Endothelial cell of umbilical vein (primary cell): ENCODE measurements at regions not wholly inside any gene's neighbourhood (a gene's known extent, or its start where the extent isn't known, plus 50 kb on each side); places are given as distances from the start of the nearest gene placed in this dataset.
"Not testable (repeated sequence)": the region's sequence is repeated elsewhere in the genome, so short reads cannot be mapped to it uniquely, and the experiment has no call there.

ENCODE experiments used
- BruUV-seq: library from RNA; stranded (reverse); fragments of 400-500 nt; replicated peaks from 2 replicates; lab custom pipeline; 2021; lab: Mats Ljungman, UMichigan
- CTCF ChIA-PET: fragments of 300-600, 350-600 bp; sonication (Branson Sonifier 250); formaldehyde crosslinking; loops from one replicate; lab custom pipeline; 2021; ENCODE audit warnings: antibody characterized with exemption, inconsistent platforms; lab: Charles Lee
- POLR2A ChIA-PET: fragments of 300-600, 350-600 bp; sonication (Branson Sonifier 250); formaldehyde crosslinking; loops from one replicate; lab custom pipeline; 2021; ENCODE audit warnings: antibody characterized with exemption, inconsistent platforms; lab: Charles Lee
- DNase-seq: peaks from one replicate; pipeline ENCODE4 v3.0.0-alpha.2; 2011; ENCODE audit warnings: low read depth, low spot score
- FAIRE-seq: peaks from 2 replicates; lab custom pipeline; 2011; peaks lifted over from hg19 to GRCh38; lab: Jason Lieb, UNC
- H2AFZ ChIP-seq: 2 replicates; pipeline ENCODE4 v1.6.0; 2012; ENCODE audit warnings: low read depth, low read length, control low read depth, inconsistent platforms
- H3K27ac ChIP-seq: 2 replicates; pipeline ENCODE4 v1.5.1; 2011; ENCODE audit warnings: low read depth, mild to moderate bottlenecking, control low read depth, low read length, moderate library complexity; ENCODE audit not compliant: insufficient read depth
- H3K27me3 ChIP-seq, 2 experiments: 2 replicates each; pipeline versions ENCODE4 v1.6.0 to v1.6.1; 2011; ENCODE audit warnings: low read length in 2 of 2, mixed read lengths in 1 of 2; ENCODE audit not compliant: control insufficient read depth in 2 of 2, insufficient read depth in 2 of 2
- H3K36me3 ChIP-seq, 2 experiments: 2 replicates in 1 of 2; 3 replicates in 1 of 2; pipeline ENCODE4 v1.5.1; 2011; ENCODE audit warnings: low read length in 2 of 2, mild to moderate bottlenecking in 1 of 2, moderate library complexity in 1 of 2; ENCODE audit not compliant: control insufficient read depth in 2 of 2, insufficient read depth in 2 of 2; ENCODE audit errors: extremely low read depth in 1 of 2
- H3K4me1 ChIP-seq: 3 replicates; pipeline ENCODE4 v1.5.1; 2011; ENCODE audit warnings: mild to moderate bottlenecking, low read length; ENCODE audit not compliant: control insufficient read depth, insufficient read depth; ENCODE audit errors: extremely low read depth
- H3K4me2 ChIP-seq: 2 replicates; pipeline ENCODE4 v1.6.1; 2011; ENCODE audit warnings: low read length, control low read depth, mixed read lengths; ENCODE audit not compliant: insufficient read depth
- H3K4me3 ChIP-seq, 3 experiments: fragments of 200-600 bp in 1 of 3; sonication (generic), shearing (Covaris generic) in 1 of 3; replicated peaks in 1 of 3; 2 replicates each; pipeline ENCODE4 v1.5.1; 2011 to 2016; ENCODE audit warnings: control low read depth in 3 of 3, low read length in 3 of 3, mild to moderate bottlenecking in 2 of 3, inconsistent platforms in 1 of 3, low read depth in 1 of 3, moderate library complexity in 1 of 3; ENCODE audit not compliant: insufficient read depth in 1 of 3
- H3K79me2 ChIP-seq: 2 replicates; pipeline ENCODE4 v1.6.0; 2012; ENCODE audit warnings: low read length, inconsistent platforms; ENCODE audit not compliant: control insufficient read depth, insufficient read depth
- H3K9ac ChIP-seq: replicated peaks from 2 replicates; pipeline ENCODE3; 2011; ENCODE audit warnings: low read length, control low read depth; ENCODE audit not compliant: insufficient read depth; ENCODE audit errors: extremely low read depth
- H3K9me1 ChIP-seq: replicated peaks from 3 replicates; pipeline ENCODE4 v1.6.0; 2011; ENCODE audit warnings: mild to moderate bottlenecking, low read length; ENCODE audit not compliant: control insufficient read depth, insufficient read depth; ENCODE audit errors: extremely low read depth
- H3K9me3 ChIP-seq: replicated peaks from 2 replicates; pipeline ENCODE4 v1.5.1; 2012; ENCODE audit warnings: low read length, inconsistent platforms; ENCODE audit not compliant: control insufficient read depth, insufficient read depth
- H4K20me1 ChIP-seq: replicated peaks from 2 replicates; pipeline ENCODE3; 2011; ENCODE audit warnings: mild to moderate bottlenecking, low read length; ENCODE audit not compliant: control insufficient read depth, insufficient read depth; ENCODE audit errors: extremely low read depth
- EZH2 ChIP-seq: IDR thresholded peaks from 2 replicates; pipeline ENCODE4 v1.6.1; 2012; ENCODE audit warnings: borderline replicate concordance, low read depth, mild to moderate bottlenecking, moderate library complexity, low read length, inconsistent platforms; ENCODE audit not compliant: severe bottlenecking
- FOS ChIP-seq: IDR thresholded peaks from 2 replicates; pipeline ENCODE4 v1.6.1; 2011; ENCODE audit warnings: mild to moderate bottlenecking, low read length, moderate library complexity, borderline replicate concordance; ENCODE audit not compliant: insufficient read depth
- GATA2 ChIP-seq: IDR thresholded peaks from 2 replicates; pipeline ENCODE4 v1.7.0; 2011; ENCODE audit warnings: low read depth, mild to moderate bottlenecking, moderate library complexity, mixed read lengths, low read length; ENCODE audit not compliant: insufficient read length, insufficient read depth
- JUN ChIP-seq: IDR thresholded peaks from 2 replicates; pipeline ENCODE4 v1.6.1; 2011; ENCODE audit warnings: borderline replicate concordance, low read depth; ENCODE audit not compliant: insufficient read length, insufficient read depth
- MYC ChIP-seq: IDR thresholded peaks from one replicate; pipeline ENCODE4 v1.6.1; 2011; ENCODE audit warnings: mild to moderate bottlenecking, low read depth, low read length
- POLR2A ChIP-seq: IDR thresholded peaks from 2 replicates; pipeline ENCODE4 v1.6.1; 2012; ENCODE audit warnings: low read depth, mild to moderate bottlenecking, control low read depth, low read length
- POLR2AphosphoS5 ChIP-seq: IDR thresholded peaks from 2 replicates; pipeline ENCODE4 v1.6.1; 2012; ENCODE audit warnings: low read depth, mild to moderate bottlenecking, control low read depth, low read length, moderate library complexity; ENCODE audit not compliant: insufficient read depth
- dilution Hi-C: fragments of 300-500 bp; cut with MboI; formaldehyde crosslinking; loops from one replicate; pipeline ENCODE4 v1.15.0; 2019; ENCODE audit warnings: low sequenced_read_pairs; ENCODE audit not compliant: extremely low pct_ligation_motif_present
- intact Hi-C: fragments of 100-400 bp; cut with micrococcal nuclease; formaldehyde crosslinking; loops from one replicate; pipeline ENCODE4 v1.10.0; 2022
- TF ChIP-seq, protein P1 (sequence below): IDR thresholded peaks from 2 replicates; pipeline ENCODE4 v1.6.1; 2011; ENCODE audit not compliant: insufficient read depth, insufficient read length
- TF ChIP-seq, protein P2 (sequence below), 2 donors: IDR thresholded peaks; 1 replicate in 1 of 2; 2 replicates in 1 of 2; pipeline ENCODE4 v1.5.1; 2011; ENCODE audit warnings: low read length in 2 of 2, mild to moderate bottlenecking in 2 of 2, moderate library complexity in 2 of 2, control low read depth in 1 of 2, inconsistent platforms in 1 of 2, low read depth in 1 of 2; ENCODE audit not compliant: insufficient read depth in 1 of 2; ENCODE audit errors: extremely low read depth in 1 of 2

DNA sequence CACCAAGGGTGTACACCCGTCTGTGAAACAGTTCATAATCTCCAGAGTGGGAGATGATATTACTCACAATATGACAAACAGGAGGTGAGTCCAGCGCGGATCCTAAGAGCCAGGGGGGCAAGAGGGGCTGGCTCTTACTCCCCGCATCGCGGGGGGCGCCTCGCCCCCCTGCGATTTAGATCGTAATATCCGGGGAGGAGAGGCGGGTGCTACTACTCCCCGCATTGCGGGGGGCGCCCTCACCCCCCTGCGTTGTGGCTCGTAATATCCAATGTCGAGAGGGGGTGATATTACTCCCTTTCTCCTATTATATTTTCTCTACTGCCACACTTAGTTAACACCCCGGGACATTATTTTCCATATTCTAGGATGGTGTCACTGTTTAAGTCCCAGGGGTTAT, 131.9 kb downstream of the ADRA2C start:
- H3K27ac ChIP-seq, result no peak overlapping the region
- no peaks in the 10 kb centered on the region for H3K9me3 ChIP-seq
- dilution Hi-C loops (no loop called here), intact Hi-C loops (no loop called here)
- POLR2A ChIA-PET, result no interaction called here
- CTCF ChIA-PET, result no interaction called here
- H3K27me3 ChIP-seq, result no peaks in the 10 kb centered on the region
- H3K4me1 ChIP-seq, result no peaks in the 10 kb centered on the region
- TF ChIP-seq POLR2A (no peak), JUN (no peak), EZH2 (no peak), GATA2 (no peak), POLR2AphosphoS5 (no peak), FOS (no peak), MYC (no peak)
- TF ChIP-seq, protein P1, sequence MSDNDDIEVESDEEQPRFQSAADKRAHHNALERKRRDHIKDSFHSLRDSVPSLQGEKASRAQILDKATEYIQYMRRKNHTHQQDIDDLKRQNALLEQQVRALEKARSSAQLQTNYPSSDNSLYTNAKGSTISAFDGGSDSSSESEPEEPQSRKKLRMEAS, result no peak
- TF ChIP-seq, protein P2, sequence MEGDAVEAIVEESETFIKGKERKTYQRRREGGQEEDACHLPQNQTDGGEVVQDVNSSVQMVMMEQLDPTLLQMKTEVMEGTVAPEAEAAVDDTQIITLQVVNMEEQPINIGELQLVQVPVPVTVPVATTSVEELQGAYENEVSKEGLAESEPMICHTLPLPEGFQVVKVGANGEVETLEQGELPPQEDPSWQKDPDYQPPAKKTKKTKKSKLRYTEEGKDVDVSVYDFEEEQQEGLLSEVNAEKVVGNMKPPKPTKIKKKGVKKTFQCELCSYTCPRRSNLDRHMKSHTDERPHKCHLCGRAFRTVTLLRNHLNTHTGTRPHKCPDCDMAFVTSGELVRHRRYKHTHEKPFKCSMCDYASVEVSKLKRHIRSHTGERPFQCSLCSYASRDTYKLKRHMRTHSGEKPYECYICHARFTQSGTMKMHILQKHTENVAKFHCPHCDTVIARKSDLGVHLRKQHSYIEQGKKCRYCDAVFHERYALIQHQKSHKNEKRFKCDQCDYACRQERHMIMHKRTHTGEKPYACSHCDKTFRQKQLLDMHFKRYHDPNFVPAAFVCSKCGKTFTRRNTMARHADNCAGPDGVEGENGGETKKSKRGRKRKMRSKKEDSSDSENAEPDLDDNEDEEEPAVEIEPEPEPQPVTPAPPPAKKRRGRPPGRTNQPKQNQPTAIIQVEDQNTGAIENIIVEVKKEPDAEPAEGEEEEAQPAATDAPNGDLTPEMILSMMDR (IDR thresholded peaks at IDR 0.05; ENCODE audit: extremely low read depth in 1 of 2, insufficient read depth in 1 of 2, low read depth in 1 of 2, low read length in 2 of 2), result no peak
- H3K4me2 ChIP-seq, result no peak overlapping the region
- H3K79me2 ChIP-seq, result no peaks in the 10 kb centered on the region
- H3K4me3 ChIP-seq, result no peak overlapping the region
- H3K9me1 ChIP-seq, result no peaks in the 10 kb centered on the region
- H2AFZ ChIP-seq, result no peak overlapping the region
- H4K20me1 ChIP-seq, result no peaks in the 10 kb centered on the region
- BruUV-seq, result no TSS peak
- H3K9ac ChIP-seq, result no peak overlapping the region
- DNase-seq, result no peak
- no peaks in the 10 kb centered on the region for H3K36me3 ChIP-seq
- FAIRE-seq, result no peak

DNA sequence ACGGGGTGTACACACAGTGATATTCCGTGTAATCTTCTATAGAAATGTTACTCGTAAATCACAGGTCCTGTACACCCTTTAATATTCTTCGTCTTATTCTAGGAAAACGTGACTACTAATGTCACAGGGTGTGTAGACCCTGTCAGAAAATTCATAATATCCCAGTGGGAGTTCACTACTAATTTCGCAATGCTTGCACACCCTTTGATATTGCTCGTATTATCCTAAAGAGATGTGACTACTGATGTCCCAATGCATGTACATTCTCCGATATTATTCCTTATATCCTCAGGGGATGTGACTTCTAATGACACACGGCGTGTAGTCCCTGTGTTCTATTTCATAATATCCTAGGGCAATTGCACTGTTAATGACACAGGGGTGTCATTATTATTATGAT, 132.7 kb downstream of the ADRA2C start:
- H3K4me2 ChIP-seq, H3K27me3 ChIP-seq, H3K79me2 ChIP-seq, H4K20me1 ChIP-seq, CTCF ChIA-PET, H3K4me1 ChIP-seq, DNase-seq, FAIRE-seq, H3K27ac ChIP-seq, dilution Hi-C loops, H2AFZ ChIP-seq, POLR2A ChIA-PET, H3K9me3 ChIP-seq, H3K36me3 ChIP-seq, intact Hi-C loops, H3K9ac ChIP-seq, BruUV-seq, H3K9me1 ChIP-seq, H3K4me3 ChIP-seq: not testable (repeated sequence)

DNA sequence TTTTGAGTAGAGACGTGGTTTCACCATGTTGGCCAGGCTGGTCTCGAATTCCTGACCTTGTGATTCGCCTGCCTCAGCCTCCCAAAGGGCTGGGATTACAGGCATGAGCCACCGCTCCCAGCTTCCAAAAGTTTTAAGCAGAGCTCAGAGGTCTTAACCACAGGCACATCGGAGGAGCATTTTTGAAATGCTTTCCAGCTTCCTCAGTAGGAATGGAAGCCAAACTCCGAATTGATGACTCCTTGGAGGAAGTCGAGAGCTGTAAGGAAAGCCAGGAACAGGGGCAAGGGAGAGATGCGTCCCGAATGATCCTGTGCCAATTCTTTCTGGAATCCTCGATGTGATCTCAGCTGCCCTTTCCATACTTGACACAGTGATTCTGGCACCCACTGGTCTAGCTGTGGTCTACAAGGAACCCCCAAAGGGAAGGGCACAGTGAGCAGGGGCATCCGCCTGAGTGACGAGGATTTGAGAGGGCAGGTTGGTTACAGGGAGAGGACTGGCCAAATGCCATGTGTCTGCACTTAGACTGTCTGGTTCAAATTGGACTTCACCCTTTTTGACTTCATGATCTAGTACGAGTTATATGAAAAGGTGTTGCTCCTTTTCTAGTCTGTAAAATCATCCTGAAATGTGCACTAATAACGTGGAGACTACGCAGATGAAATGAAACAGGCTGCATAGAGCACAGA, 138.2 kb downstream of the ADRA2C start:
- H3K27ac ChIP-seq, BruUV-seq, H4K20me1 ChIP-seq, dilution Hi-C loops, H3K9ac ChIP-seq, H3K9me1 ChIP-seq, H2AFZ ChIP-seq, DNase-seq, H3K4me2 ChIP-seq, H3K9me3 ChIP-seq, H3K79me2 ChIP-seq, CTCF ChIA-PET, H3K4me1 ChIP-seq, FAIRE-seq, H3K36me3 ChIP-seq, H3K4me3 ChIP-seq, intact Hi-C loops, H3K27me3 ChIP-seq, POLR2A ChIA-PET: not testable (repeated sequence)
